GM12878 (cell line): ENCODE measurements at regions not wholly inside any gene's neighbourhood (a gene's known extent, or its start where the extent isn't known, plus 50 kb on each side); places are given as distances from the start of the nearest gene placed in this dataset.

ENCODE experiments used
- ATAC-seq: fragments of 200-7000 bp; cut with Tn5 transposase; 3 replicates; pipeline ENCODE4 v1.9.1; 2020; ENCODE audit warnings: mild to moderate bottlenecking, moderate library complexity
- BruUV-seq: library from RNA; stranded (reverse); fragments of 400-500 nt; replicated peaks from 2 replicates; lab custom pipeline; 2021; lab: Mats Ljungman, UMichigan
- CTCF ChIA-PET: fragments of 300-600 bp; sonication (Branson Sonifier 250); formaldehyde crosslinking; extraction: SDS; loops from one replicate; lab custom pipeline; 2021; ENCODE audit warnings: inconsistent platforms; lab: Yijun Ruan, JAX
- POLR2A ChIA-PET: fragments of 350-600 bp; formaldehyde crosslinking; extraction: SDS; loops from one replicate; lab custom pipeline; 2021; ENCODE audit warnings: inconsistent platforms; lab: Charles Lee
- RAD21 ChIA-PET: fragments of 300-600 bp; sonication (Branson Sonifier 250); formaldehyde crosslinking; loops from one replicate; lab custom pipeline; 2023; ENCODE audit warnings: antibody characterized with exemption; ENCODE audit not compliant: unreplicated experiment; lab: Charles Lee
- SMC1A ChIA-PET: fragments of 300-600 bp; sonication (Branson Sonifier 250); formaldehyde crosslinking; loops from one replicate; lab custom pipeline; 2023; ENCODE audit not compliant: unreplicated experiment, uncharacterized antibody; lab: Charles Lee
- DNase-seq: peaks from one replicate; pipeline ENCODE4 v3.0.0-alpha.2; 2011; ENCODE audit warnings: low read depth, low spot score
- FAIRE-seq: peaks from 3 replicates; lab custom pipeline; 2011; peaks lifted over from hg19 to GRCh38; lab: Jason Lieb, UNC
- H2AFZ ChIP-seq: 2 replicates; pipeline ENCODE4 v1.6.0; 2011; ENCODE audit warnings: low read depth, low read length, control low read depth; ENCODE audit not compliant: control insufficient read depth
- H3K27ac ChIP-seq: 2 replicates; pipeline ENCODE4 v1.5.1; 2011; ENCODE audit warnings: control low read depth; ENCODE audit not compliant: control insufficient read depth, insufficient read depth
- H3K27me3 ChIP-seq, 2 experiments: replicated peaks in 1 of 2; 2 replicates each; pipeline versions ENCODE4 v1.6.0 to v1.6.1; 2011; ENCODE audit warnings: low read length in 1 of 2; ENCODE audit not compliant: control insufficient read depth in 2 of 2, insufficient read depth in 2 of 2
- H3K36me3 ChIP-seq, 2 experiments: 2 replicates each; pipeline ENCODE4 v1.5.1; 2011; ENCODE audit warnings: low read length in 1 of 2; ENCODE audit not compliant: control insufficient read depth in 2 of 2, insufficient read depth in 2 of 2
- H3K4me1 ChIP-seq: 2 replicates; pipeline ENCODE4 v1.6.1; 2011; ENCODE audit warnings: mild to moderate bottlenecking, low read length, moderate library complexity, mixed read lengths; ENCODE audit not compliant: control insufficient read depth, insufficient read depth
- H3K4me2 ChIP-seq: 2 replicates; pipeline ENCODE4 v1.6.0; 2011; ENCODE audit warnings: control low read depth; ENCODE audit not compliant: control insufficient read depth, insufficient read depth
- H3K4me3 ChIP-seq: fragments of 200-600 bp; sonication (generic); 2 replicates; pipeline ENCODE4 v1.5.1; 2016
- H3K79me2 ChIP-seq: 2 replicates; pipeline ENCODE4 v1.6.0; 2011; ENCODE audit warnings: low read length; ENCODE audit not compliant: control insufficient read depth, insufficient read depth
- H3K9ac ChIP-seq: 2 replicates; pipeline ENCODE4 v1.8.0; 2011; ENCODE audit warnings: low read length, control low read depth, mixed read lengths; ENCODE audit not compliant: control insufficient read depth, insufficient read depth
- H3K9me3 ChIP-seq: replicated peaks from 3 replicates; pipeline ENCODE4 v1.5.1; 2011; ENCODE audit warnings: mild to moderate bottlenecking, low read length; ENCODE audit not compliant: control insufficient read depth, insufficient read depth
- H4K20me1 ChIP-seq: 2 replicates; pipeline ENCODE4 v1.6.0; 2011; ENCODE audit not compliant: control insufficient read depth, insufficient read depth
- ASH2L ChIP-seq: fragments of 300-600, 200-600 bp; sonication (generic); IDR thresholded peaks from 2 replicates; pipeline ENCODE4 v1.6.1; 2017; ENCODE audit warnings: low read depth, mild to moderate bottlenecking, borderline replicate concordance
- CREM ChIP-seq: IDR thresholded peaks from 2 replicates; pipeline ENCODE4 v1.6.1; 2014; ENCODE audit warnings: antibody characterized with exemption, low read depth
- EGR1 ChIP-seq, 2 experiments: IDR thresholded peaks; 1 replicate in 1 of 2; 2 replicates in 1 of 2; pipeline ENCODE4 v1.6.1; 2011 to 2012; ENCODE audit warnings: low read depth in 2 of 2, low read length in 2 of 2, borderline replicate concordance in 1 of 2, mild to moderate bottlenecking in 1 of 2, moderate library complexity in 1 of 2
- EP300 ChIP-seq, 2 experiments: fragments of 150-350 bp in 1 of 2; IDR thresholded peaks; 2 replicates each; pipeline ENCODE4 v1.6.1; 2011 to 2012; ENCODE audit warnings: low read depth in 2 of 2, low read length in 2 of 2, borderline replicate concordance in 1 of 2, improper control_type of control experiment in 1 of 2, inconsistent platforms in 1 of 2; ENCODE audit not compliant: control insufficient read depth in 1 of 2
- HCFC1 ChIP-seq: fragments of 150-350 bp; IDR thresholded peaks from 2 replicates; pipeline ENCODE4 v1.6.1; 2014; ENCODE audit warnings: low read length
- NFIC ChIP-seq: IDR thresholded peaks from 2 replicates; pipeline ENCODE4 v1.6.1; 2012; ENCODE audit warnings: low read depth, mild to moderate bottlenecking, inconsistent platforms, low read length, moderate library complexity
- PAX8 ChIP-seq: fragments of 450-650 bp; IDR thresholded peaks from 2 replicates; pipeline ENCODE4 v1.6.1; 2017; ENCODE audit warnings: mild to moderate bottlenecking, moderate library complexity
- RAD51 ChIP-seq: fragments of 450-650 bp; IDR thresholded peaks from 2 replicates; pipeline ENCODE4 v1.6.1; 2016; ENCODE audit warnings: moderate library complexity, mild to moderate bottlenecking, inconsistent platforms
- RELA ChIP-seq: fragments of 450-650 bp; IDR thresholded peaks from 2 replicates; pipeline ENCODE4 v1.8.0; 2014; ENCODE audit warnings: borderline replicate concordance; ENCODE audit not compliant: partially characterized antibody
- RFX5 ChIP-seq: IDR thresholded peaks from 2 replicates; pipeline ENCODE4 v1.6.1; 2011; ENCODE audit warnings: low read depth, low read length, improper control_type of control experiment
- SREBF1 ChIP-seq: IDR thresholded peaks from 2 replicates; pipeline ENCODE4 v1.6.1; 2012; ENCODE audit warnings: mild to moderate bottlenecking, low read length
- in situ Hi-C: fragments of 300-500 bp; cut with MboI; formaldehyde crosslinking; loops from 9 replicates; pipeline ENCODE4 v1.14.3; 2018; ENCODE audit warnings: mixed read lengths
- intact Hi-C: fragments of 100-400 bp; cut with micrococcal nuclease; formaldehyde crosslinking; loops from one replicate; pipeline ENCODE4 v1.14.2; 2022; ENCODE audit not compliant: unreplicated experiment
- TF ChIP-seq, protein P1 (sequence below): IDR thresholded peaks from 2 replicates; pipeline ENCODE4 v1.6.1; 2012; ENCODE audit warnings: improper control_type of control experiment, low read depth, low read length; ENCODE audit not compliant: insufficient replicate concordance

DNA sequence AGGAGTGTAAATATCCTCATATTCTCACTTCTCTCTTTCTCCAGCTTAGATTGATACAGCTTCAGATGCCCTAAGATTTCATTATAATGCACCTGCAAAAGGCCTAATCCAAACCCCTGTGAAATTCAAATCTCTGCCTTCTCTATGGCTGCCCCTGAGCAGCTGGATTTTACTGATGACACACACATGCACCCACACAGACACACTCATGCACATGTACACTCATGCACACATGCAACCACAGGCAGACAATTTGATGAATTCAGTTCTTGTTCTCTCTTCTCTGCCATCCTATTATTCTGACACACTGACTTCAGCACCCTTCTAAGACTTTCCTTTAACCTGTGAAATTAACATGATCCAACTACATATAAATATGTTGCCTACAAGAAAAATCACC is 563.2 kb downstream of the RNF144A start:
- intact Hi-C loops, result no loop called here
- H3K9ac ChIP-seq, result no peak overlapping the region
- no TSS peak for BruUV-seq
- TF ChIP-seq CREM (no peak), EP300 (IDR thresholded peaks at IDR 0.05; ENCODE audit: borderline replicate concordance in 1 of 2, control insufficient read depth in 1 of 2, low read depth in 2 of 2, low read length in 2 of 2) (no peak), EGR1 (IDR thresholded peaks at IDR 0.05; ENCODE audit: borderline replicate concordance in 1 of 2, low read depth in 2 of 2, low read length in 2 of 2) (no peak), ASH2L (no peak), HCFC1 (no peak), RFX5 (no peak), PAX8 (no peak), SREBF1 (no peak), RAD51 (no peak), RELA (no peak), NFIC (no peak)
- TF ChIP-seq, protein P1, sequence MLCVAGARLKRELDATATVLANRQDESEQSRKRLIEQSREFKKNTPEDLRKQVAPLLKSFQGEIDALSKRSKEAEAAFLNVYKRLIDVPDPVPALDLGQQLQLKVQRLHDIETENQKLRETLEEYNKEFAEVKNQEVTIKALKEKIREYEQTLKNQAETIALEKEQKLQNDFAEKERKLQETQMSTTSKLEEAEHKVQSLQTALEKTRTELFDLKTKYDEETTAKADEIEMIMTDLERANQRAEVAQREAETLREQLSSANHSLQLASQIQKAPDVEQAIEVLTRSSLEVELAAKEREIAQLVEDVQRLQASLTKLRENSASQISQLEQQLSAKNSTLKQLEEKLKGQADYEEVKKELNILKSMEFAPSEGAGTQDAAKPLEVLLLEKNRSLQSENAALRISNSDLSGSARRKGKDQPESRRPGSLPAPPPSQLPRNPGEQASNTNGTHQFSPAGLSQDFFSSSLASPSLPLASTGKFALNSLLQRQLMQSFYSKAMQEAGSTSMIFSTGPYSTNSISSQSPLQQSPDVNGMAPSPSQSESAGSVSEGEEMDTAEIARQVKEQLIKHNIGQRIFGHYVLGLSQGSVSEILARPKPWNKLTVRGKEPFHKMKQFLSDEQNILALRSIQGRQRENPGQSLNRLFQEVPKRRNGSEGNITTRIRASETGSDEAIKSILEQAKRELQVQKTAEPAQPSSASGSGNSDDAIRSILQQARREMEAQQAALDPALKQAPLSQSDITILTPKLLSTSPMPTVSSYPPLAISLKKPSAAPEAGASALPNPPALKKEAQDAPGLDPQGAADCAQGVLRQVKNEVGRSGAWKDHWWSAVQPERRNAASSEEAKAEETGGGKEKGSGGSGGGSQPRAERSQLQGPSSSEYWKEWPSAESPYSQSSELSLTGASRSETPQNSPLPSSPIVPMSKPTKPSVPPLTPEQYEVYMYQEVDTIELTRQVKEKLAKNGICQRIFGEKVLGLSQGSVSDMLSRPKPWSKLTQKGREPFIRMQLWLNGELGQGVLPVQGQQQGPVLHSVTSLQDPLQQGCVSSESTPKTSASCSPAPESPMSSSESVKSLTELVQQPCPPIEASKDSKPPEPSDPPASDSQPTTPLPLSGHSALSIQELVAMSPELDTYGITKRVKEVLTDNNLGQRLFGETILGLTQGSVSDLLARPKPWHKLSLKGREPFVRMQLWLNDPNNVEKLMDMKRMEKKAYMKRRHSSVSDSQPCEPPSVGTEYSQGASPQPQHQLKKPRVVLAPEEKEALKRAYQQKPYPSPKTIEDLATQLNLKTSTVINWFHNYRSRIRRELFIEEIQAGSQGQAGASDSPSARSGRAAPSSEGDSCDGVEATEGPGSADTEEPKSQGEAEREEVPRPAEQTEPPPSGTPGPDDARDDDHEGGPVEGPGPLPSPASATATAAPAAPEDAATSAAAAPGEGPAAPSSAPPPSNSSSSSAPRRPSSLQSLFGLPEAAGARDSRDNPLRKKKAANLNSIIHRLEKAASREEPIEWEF, result no peak
- in situ Hi-C loops, result no loop called here
- H4K20me1 ChIP-seq, result no peaks in the 10 kb centered on the region
- no peak overlapping the region for H3K27ac ChIP-seq
- no peaks in the 10 kb centered on the region; the same call in 2 of the 3 replicates for H3K9me3 ChIP-seq
- H3K4me1 ChIP-seq, result no peaks in the 10 kb centered on the region
- H2AFZ ChIP-seq, result no peak overlapping the region
- no peak overlapping the region for H3K4me3 ChIP-seq
- DNase-seq, result no peak
- ATAC-seq, result no peak
- no peaks in the 10 kb centered on the region for H3K79me2 ChIP-seq
- no peaks in the 10 kb centered on the region for H3K36me3 ChIP-seq
- SMC1A ChIA-PET, result interaction anchor here (0.6 to 1.5 kb wide), 3 partner anchors 9 to 32 kb away, joined by 3 to 6 read pairs (median 3); no protein-coding TSS in a partner anchor
- no peak overlapping the region for H3K4me2 ChIP-seq
- no peaks in the 10 kb centered on the region for H3K27me3 ChIP-seq
- peak; percentile 41 for FAIRE-seq
- RAD21 ChIA-PET, result interaction anchor here (1.0 kb wide), 1 partner anchor 12 kb away, joined by 3 read pairs; no protein-coding TSS in a partner anchor
- CTCF ChIA-PET, result no interaction called here
- POLR2A ChIA-PET, result no interaction called here
